ENCODE measurements at regions not wholly inside any gene's neighbourhood (a gene's known extent, or its start where the extent isn't known, plus 50 kb on each side); places are given as distances from the start of the nearest gene placed in this dataset.
"Not testable (repeated sequence)": the region's sequence is repeated elsewhere in the genome, so short reads cannot be mapped to it uniquely, and the experiment has no call there.

DNA sequence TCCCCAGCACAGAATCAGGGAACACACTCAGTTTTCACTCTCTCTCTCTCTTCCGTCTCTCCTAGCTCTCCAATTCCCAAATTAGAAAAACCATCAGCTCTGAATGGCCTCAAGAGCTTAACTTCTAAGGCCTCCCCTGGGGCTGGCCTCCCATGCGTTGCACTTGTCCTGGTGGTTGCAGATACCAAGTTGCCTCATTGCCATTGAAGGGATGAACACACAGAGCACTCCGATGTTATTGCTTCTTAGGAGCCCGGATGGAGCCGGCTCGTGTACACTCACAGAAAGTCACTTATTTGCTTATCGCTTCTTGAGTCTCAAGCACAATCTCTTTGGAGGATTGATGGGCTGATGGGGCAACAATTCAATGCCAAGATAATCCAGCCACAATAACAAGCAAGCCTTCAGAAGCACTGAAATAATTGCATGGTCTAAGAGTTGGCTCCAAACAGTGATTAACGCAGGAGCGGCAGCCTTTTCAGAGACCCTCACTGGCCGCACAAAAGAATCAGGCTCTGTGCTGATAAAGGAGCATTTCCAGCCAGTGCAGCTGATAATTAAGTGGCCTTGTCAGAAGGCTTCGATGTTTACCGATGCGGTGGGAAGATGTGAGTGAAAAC, 175.8 kb upstream of the TMEM132C start:
- no peak for DNase-seq (ENCODE audit: low read depth)

DNA sequence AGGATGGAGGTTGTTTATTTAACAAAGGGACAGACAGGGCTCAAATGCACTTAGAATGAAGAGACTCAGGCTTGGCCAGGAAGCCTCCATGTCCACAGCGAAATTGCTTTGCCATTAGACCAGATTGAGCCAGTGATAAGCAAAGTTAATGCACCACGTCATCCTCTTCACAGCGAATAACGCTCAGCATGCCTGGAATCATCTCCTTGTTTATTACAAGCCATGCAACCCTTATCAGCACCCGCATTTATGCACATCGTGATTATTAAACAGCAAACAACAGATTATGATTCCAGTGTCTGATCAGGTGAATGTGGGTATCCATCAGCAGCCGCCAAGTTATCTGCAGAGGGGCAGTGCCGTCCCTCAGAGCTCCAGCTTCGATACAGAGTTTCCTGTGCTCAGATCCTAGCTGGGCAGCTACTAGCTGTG, 175.0 kb upstream of the TMEM132C start:
- DNase-seq (ENCODE audit: low read depth): no peak

DNA sequence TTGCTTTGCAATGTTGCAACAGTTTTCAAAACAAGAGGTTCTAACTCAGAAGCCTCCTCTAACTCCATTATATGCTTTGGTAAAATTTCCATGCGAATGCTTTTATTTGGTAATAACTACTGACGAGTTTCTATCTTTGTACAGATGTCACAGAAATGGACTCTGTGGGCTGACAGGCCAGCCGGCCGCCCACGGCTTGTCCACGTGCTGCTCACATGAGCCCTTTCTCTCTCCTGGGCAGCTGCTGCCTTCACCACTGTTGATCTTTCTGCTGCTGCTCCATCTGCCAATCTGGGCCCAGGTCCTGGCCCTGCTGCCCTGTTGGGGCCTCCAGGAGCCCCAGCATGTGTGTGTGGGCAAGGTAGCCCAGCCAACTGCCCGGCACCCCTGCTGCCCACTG, 168.2 kb upstream of the TMEM132C start:
- DNase-seq (ENCODE audit: low read depth): no peak

DNA sequence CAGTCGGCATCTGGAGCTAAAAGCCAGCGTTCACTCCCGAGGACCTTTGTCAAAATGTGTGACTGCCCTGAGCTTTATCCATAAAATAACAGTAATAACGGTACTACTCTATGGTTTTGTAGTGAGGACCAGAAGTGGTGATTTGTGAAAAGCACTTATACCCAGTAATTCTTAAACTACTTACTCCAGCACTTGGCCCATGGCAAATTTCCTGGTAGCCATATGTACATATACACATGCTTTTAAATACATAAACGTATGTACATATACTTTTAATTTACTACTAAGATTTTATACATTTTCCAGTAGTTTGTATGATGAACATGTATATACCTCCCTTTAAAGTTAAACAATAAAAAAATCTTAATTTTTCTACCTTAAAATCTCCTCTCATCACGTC, 163.8 kb upstream of the TMEM132C start:
- DNase-seq (ENCODE audit: low read depth): no peak

DNA sequence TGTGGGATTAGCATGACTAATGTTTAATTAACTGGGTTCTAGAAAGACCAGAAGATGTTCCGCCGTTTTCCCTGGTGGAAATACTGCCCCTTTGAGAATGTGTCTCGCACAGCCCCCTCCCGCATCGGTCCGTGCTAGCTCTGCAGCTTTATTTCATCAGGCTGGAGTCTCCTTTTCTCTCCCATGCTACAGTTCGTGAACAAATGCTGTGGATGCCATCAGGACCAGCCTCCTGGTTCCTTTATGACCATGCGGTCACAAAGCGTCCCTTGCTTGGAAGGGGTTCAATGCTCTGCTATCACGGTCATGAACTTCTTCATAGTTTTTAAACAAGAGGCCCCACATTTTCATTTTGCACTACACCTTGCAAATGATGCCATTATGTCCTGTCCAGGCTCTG, 157.7 kb upstream of the TMEM132C start:
- DNase-seq (ENCODE audit: low read depth): no peak

DNA sequence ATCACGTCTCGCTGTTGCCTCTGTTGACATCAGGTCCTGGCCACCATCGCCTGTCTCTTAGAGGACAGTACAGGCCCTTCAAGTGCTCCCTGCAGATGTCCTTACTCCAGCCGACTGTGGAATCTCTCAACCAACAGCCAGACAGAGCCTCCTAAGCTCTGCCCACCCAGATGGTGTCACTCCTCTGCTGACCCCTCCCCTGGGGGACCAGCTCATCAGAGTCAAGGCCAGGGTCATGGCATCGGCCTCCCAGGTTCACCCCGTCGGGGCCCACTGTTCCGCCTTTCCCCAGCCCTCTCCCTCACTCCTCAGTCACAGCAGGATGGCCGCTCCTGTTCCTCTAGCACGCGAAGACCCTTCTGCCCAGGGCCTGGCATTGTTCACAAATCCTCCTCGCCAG, 157.3 kb upstream of the TMEM132C start:
- DNase-seq (ENCODE audit: low read depth): no peak

DNA sequence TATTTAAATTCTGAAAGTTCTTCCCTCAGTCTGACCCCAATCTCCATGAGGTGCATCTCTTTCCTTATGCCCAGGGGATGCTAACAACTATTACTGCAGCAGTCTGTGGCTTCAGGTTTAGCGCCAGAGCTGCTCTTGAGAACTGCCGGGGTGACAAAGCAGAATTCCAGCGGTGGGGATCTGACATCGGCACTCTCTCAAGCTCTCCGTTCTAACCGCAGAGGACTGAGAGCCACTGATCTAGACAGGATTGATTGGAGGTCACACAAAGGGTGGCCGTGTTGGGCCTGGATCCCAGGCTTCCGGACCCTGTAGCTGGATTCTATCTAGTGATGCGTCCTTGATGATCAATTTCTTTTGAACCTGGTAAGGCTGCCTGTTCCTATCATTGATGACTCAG, 155.6 kb upstream of the TMEM132C start:
- DNase-seq (ENCODE audit: low read depth): no peak

DNA sequence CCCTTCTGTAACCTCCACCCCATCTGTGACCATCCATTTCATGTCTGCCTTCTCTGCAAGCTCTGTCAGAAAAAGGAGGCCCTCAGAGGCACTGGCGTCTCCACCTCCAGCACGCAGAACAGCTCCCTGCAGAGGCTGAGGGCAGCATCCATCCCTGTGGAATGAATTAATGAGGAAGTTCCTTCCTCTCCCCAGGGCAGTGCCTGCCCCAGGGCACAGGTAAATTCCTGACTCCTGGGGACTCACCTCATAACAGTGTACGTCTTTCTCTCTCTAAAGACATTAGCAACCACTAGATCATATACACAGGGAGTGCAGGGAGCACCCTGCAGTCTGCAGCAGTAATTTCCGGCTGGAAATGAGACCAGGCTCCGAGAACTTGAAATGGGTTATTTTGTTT, 155.0 kb upstream of the TMEM132C start:
- DNase-seq (ENCODE audit: low read depth): no peak

DNA sequence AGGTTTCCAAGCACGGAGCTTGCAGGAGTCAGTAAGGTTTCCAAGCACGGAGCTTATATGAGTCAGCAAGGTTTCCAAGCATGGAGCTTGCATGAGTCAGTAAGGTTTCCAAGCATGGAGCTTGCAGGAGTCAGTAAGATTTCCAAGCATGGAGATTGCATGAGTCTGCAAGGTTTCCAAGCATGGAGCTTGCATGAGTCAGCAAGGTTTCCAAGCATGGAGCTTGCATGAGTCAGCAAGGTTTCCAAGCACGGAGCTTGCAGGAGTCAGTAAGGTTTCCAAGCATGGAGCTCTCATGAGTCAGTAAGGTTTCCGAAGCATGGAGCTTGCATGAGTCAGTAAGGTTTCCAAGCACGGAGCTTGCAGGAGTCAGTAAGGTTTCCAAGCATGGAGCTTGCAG, 153.7 kb upstream of the TMEM132C start:
- DNase-seq (ENCODE audit: low read depth): not testable (repeated sequence)

DNA sequence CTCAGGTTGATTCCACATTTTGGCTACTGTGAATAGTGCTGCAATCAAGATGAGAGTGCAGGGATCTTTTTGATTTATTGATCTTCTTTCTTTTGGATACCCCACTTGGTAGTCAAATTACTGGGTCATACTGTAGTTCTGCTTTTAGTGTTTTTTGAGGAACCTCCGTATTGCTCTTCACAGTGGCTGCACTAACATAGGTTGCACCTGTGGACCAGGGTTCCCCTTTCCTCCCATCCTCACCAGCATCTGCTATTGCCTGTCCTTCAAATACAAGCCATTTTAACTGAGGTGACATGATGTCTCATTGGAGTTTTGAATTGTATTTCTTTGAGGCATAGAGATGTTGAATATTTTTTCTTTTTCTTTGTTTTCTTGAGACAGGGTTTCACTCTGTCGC, 152.5 kb upstream of the TMEM132C start:
- DNase-seq (ENCODE audit: low read depth): no peak

DNA sequence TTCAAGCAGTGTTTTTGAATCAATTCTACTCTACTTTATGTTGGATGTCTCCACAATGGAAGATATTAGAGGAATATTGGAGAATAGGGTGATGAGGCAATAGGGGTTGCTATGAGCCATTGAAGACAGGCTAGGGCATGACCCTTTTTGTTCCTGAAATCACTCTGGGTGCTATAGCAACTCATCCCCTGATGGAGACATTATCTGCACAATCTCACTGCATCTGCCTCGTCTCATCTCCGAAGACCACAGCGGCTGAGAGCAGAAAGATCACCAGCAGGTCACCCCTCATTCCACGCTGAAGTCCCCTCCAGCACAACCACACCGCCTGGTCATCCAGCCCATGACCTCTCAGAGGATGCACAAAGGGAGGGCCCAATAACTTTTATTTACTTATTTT, 150.4 kb upstream of the TMEM132C start:
- no peak for DNase-seq (ENCODE audit: low read depth)

DNA sequence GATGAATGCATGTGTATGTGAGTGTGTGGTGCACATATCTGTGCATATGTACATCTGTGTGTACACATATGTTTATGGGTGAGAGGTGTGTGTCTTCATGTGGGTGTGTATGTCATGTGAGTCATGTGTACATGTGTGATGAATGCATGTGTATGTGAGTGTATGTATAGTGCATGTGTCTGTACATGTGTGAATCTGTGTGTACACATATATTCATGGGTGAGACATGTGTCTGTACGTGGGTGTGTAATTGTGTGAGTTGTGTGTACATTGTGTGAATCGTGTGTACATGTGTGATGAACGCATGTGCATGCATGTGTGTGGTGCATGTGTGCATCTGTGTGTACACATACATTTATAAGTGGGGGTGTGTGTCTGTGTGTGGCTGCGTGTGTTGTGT, 146.9 kb upstream of the TMEM132C start:
- DNase-seq (ENCODE audit: low read depth): no peak

DNA sequence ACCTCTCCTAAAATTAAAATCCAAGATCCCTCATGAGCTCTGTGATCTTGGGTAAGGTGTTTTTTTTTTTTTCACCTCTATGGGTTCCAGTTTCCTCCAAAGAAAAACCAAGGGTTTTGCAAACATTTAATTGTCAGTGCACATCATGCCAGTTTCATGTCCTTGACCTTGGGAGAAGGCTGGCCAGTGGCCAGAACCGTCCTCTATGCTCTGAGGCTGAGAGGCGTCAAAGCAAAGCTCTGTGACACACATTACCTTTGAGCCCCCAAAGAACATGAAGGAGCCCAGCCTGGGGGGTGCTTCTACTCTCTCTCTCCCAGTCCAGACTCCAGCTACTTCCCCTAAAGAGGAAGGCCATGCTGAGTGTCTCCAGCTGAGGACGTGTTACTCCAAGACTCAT, 145.5 kb upstream of the TMEM132C start:
- DNase-seq (ENCODE audit: low read depth): no peak

DNA sequence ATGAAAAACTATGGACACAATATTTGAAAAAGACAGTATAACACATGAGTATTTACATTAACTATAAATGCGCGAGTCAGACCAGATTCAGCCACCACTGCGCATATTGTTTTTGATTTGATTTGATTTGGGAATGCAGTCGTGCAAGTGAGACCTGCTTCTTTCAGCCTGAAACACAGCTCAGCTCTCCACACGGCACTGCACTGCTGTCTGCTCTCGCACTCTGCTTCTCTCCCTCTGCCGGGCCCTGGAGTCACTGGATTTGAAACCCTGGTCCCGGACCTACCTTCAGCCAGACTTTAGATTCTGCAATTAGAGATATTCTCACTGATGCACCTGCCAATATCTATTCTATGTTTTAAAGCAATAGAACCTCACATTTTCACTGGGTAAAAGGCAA, 143.9 kb upstream of the TMEM132C start:
- no peak for DNase-seq (ENCODE audit: low read depth)

DNA sequence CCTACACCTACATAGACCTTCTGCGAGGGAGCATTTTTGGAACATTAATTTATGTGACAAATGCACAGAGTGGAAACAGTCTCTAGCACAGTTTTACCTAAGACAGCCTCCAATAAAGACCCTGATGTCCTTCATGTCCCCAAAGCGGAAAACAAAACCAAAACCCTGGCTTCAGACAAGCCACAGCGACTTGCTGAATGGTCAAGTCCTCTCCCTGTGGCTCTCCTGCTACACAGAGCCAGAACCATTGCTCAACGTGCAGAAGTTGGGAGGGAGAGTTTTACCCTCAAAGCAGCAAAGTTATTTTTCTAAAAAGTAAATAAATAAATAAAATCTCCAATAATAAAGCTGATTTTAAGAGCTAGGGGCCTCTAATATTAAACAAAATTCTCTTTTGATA, 135.0 kb upstream of the TMEM132C start:
- no peak for DNase-seq (ENCODE audit: low read depth)

DNA sequence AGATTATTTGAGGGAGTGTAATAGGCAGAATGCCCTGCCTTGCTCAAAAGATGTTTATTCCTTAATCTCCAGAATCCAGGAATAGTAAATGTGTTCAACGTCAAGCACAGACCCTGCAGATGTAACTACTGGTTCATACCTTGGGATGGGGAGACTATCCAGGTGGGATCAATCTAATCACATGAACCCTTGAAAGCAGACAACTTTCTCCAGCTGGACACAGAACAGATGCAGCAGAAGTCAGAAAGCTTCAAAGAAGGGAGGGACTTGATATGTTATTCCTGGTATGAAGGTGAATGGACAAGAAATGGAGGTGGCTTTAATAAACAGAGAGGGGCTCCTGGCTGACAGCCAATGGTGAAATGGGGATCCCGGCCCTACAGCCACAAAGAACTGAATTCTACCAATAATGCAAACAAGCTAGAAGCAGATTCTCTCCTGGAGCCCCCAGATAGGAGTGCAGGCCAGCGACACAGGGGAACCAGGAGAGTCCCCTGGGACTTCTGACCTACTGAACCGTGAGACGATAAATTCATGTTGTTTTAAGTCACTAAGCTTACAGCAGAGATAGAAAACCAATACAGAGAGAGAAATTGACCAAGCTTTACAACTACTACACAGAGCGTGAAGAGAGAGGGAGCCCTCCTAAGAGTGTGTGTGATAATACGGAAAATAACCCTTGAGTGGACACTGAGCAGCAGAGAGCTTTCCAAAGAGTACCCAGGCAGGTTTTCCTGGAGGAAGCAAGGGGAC, 133.5 kb upstream of the TMEM132C start:
- no peak for DNase-seq (ENCODE audit: low read depth)

DNA sequence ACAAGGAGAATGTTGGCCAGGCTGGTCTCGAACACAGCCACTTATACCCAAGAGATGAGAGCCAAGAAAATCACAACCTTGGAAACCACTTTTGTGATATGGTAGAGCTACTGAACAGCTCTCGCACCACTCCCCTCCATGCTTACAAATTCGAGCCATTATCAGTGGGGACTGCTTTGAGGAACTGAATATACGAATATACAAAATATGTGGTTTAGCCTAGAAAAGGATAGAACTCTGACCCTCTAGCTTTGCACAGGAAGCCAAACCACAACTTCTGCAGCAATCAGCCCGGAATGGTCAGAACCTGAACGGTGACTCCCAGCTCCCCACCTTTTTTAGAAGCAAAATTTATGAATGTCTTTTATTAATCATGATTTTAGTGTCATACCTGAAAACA, 129.8 kb upstream of the TMEM132C start:
- no peak for DNase-seq (ENCODE audit: low read depth)

DNA sequence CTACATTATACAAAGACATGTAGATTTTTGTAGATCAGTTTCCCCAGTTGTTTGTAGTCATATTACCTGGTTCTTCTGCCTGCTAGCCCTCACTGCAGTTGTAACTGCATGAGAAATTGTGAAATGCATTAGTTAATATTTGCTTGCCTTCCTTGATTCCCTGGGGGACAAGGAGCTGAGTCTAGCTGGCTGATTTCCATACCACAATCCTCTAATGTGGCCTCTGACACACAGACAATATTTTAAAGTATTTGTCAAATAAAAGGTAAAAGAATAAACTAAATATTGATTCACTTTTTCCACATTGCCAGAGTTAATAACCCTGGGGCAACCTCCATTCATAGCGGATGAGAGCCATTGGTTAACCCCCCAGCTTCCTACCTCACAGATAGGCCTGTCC, 128.8 kb upstream of the TMEM132C start:
- DNase-seq (ENCODE audit: low read depth): no peak

DNA sequence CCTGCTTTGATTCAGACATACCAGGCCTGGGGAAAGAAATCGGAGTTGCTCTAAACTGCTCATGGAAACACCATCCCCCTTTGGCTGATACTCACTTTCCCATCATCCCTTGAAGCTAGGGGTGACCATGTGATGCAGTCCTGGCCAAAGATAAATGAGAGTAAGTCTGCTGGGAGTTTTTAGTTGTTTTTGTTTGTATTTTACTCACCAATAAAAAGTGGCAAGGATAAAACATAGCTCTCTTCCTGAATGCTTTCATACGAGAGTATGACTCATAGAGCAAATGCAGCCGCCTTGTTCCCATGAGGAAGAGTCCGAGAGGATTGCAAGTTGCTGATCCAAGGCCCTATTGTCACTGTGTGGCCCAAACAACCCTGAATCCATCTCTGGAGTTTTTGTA, 126.4 kb upstream of the TMEM132C start:
- no peak for DNase-seq (ENCODE audit: low read depth)

DNA sequence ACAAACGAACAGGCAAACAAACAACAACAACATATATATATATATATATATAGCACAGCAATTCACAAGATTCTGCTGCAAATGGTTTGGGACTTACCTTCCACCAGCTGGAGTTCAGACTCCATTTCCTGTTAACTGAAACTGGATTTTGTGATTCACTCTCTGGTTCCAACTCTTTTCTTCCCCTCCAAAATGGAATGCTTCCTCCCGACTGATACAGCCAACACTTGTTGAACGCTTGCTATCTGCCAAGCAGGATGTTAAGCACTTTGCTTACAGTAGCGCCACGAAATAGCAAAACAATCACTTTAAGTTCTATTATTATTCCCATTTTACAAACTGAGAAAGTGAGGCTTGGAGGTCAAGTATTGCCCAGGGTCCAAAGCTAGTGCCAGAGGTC, 116.0 kb upstream of the TMEM132C start:
- no peak for DNase-seq (ENCODE audit: low read depth)

DNA sequence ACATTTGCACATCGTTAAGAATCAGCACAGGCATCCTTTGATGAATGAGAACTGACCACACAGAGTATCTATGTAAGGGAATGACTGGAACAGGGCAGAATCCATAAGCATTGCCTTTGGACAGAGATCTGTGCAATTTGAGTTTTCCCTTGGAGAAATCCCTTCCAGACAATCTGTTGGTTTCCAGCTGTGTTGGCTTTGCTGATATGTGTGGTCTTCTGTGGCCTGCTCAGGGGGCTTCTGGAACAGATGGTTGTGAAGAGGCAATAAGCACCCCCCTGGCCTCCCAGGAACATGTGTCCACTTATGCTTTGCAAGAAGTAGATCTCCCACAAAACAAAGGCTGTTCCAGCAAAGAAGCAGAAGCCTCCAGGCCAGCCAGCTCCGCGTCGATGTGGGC, 111.4 kb upstream of the TMEM132C start:
- DNase-seq (ENCODE audit: low read depth): no peak

DNA sequence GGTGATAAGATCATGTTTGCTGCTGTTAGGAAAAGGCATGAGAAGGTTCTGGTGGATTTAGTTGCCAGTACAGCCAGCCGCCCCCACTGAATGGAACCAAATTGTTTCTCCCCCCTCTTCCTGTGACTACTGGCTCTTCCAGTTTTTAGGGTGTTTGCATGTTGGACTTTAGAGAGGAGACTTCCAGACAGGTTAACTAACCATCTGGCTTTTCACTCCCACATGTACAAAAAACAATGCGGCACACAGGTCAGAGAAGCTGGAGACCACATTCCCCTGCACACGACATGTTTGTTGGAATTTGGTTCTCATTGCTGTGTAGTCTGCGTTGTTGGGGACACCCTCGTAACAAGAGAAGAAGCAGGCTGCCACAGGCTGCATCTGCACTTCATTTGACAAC, 103.9 kb upstream of the TMEM132C start:
- DNase-seq (ENCODE audit: low read depth): no peak

DNA sequence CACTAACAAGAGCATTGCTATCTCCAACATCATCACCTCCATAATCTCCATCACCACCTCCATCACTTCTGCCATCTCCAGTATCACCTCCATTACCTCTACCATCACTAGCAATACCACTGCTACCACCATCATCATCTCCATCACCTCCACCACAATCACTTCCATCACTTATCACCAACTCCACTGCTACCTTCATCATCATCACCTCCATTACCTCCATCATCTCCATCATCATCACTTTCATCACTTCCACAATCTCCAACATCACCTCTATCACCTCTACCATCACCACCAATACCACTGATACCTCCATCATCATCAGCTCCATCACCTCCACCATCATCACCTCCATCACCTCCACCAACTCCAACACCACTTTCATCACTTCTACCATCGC, 102.4 kb upstream of the TMEM132C start:
- DNase-seq (ENCODE audit: low read depth): no peak

DNA sequence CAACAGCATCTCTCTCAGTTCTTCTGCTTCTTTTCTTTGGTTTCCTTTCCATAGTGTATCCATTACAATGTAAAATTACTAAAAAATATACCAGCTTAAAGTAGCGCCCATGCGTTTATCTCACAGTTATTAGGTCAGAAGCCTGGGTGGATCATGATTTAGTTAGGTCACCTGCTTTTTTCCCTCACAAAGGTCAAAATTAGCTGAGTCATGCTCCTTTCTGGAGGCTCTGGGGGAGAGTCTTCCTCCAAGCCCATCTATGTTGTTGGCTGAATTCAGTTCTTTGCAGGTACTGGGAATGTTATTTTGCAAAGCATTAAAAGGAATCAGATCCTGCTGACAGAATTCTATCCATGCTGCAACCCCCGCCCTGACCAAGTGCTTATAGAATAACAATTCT, 101.6 kb upstream of the TMEM132C start:
- no peak for DNase-seq (ENCODE audit: low read depth)

All from stromal cell of bone marrow (primary cell).